H1 (cell line): ENCODE measurements at regions not wholly inside any gene's neighbourhood (a gene's known extent, or its start where the extent isn't known, plus 50 kb on each side); places are given as distances from the start of the nearest gene placed in this dataset.

Experiments used
- CTCF ChIA-PET: fragments of 300-600 bp; sonication (Branson Sonifier 250); formaldehyde crosslinking; loops from one replicate; lab custom pipeline; 2021; ENCODE audit not compliant: partially characterized antibody; lab: Charles Lee
- POLR2A ChIA-PET: fragments of 300-600 bp; sonication (Branson Sonifier 250); formaldehyde crosslinking; loops from one replicate; lab custom pipeline; 2021; ENCODE audit warnings: inconsistent platforms; ENCODE audit not compliant: partially characterized antibody; lab: Charles Lee
- DNase-seq, 2 experiments: peaks; one replicate each; pipeline versions ENCODE4 v3.0.0 to v3.0.0-alpha.2; 2010 to 2022; ENCODE audit warnings: low spot score in 2 of 2, low read depth in 1 of 2, mixed read lengths in 1 of 2
- FAIRE-seq: peaks from 2 replicates; lab custom pipeline; 2011; peaks lifted over from hg19 to GRCh38; lab: Jason Lieb, UNC
- H2AFZ ChIP-seq: 2 replicates; pipeline ENCODE4 v1.8.1; 2012; ENCODE audit warnings: low read length, inconsistent platforms
- H2AK5ac ChIP-seq: 2 replicates; pipeline ENCODE4 v1.6.1; 2013; ENCODE audit warnings: low read depth, low read length
- H2BK120ac ChIP-seq: replicated peaks from 2 replicates; pipeline ENCODE3; 2013; ENCODE audit warnings: low read depth, low read length, inconsistent platforms
- H2BK12ac ChIP-seq: 2 replicates; pipeline ENCODE4 v1.6.1; 2013; ENCODE audit warnings: low read depth, low read length
- H2BK15ac ChIP-seq: 2 replicates; pipeline ENCODE4 v1.6.1; 2013; ENCODE audit warnings: low read length
- H2BK20ac ChIP-seq: 2 replicates; pipeline ENCODE4 v1.6.1; 2013; ENCODE audit warnings: low read length
- H2BK5ac ChIP-seq: 2 replicates; pipeline ENCODE4 v1.6.1; 2013; ENCODE audit warnings: low read depth, low read length
- H3K14ac ChIP-seq: 2 replicates; pipeline ENCODE4 v1.6.1; 2013; ENCODE audit warnings: inconsistent platforms; ENCODE audit not compliant: insufficient read length
- H3K18ac ChIP-seq: 2 replicates; pipeline ENCODE4 v1.6.1; 2013; ENCODE audit warnings: low read length; ENCODE audit errors: extremely low read depth
- H3K23ac ChIP-seq: 2 replicates; pipeline ENCODE4 v1.6.1; 2013; ENCODE audit warnings: inconsistent platforms; ENCODE audit not compliant: insufficient read length
- H3K23me2 ChIP-seq: 2 replicates; pipeline ENCODE4 v1.6.1; 2013; ENCODE audit warnings: low read depth, low read length
- H3K27ac ChIP-seq: 2 replicates; pipeline ENCODE4 v1.6.1; 2011; ENCODE audit warnings: low read depth, low read length, inconsistent platforms
- H3K27me3 ChIP-seq, 4 experiments: replicated peaks in 1 of 4; 1 replicate in 1 of 4; 2 replicates in 3 of 4; pipeline versions ENCODE4 v1.6.1 to v1.8.1; 2011 to 2013; ENCODE audit warnings: low read length in 3 of 4, mild to moderate bottlenecking in 3 of 4, inconsistent platforms in 2 of 4, mixed read lengths in 2 of 4, moderate library complexity in 1 of 4; ENCODE audit not compliant: control insufficient read depth in 3 of 4, insufficient read depth in 3 of 4; ENCODE audit errors: extremely low read depth in 1 of 4
- H3K36me3 ChIP-seq, 4 experiments: 2 replicates each; pipeline versions ENCODE4 v1.6.1 to v1.8.1; 2011 to 2013; ENCODE audit warnings: mild to moderate bottlenecking in 4 of 4, low read length in 3 of 4, moderate library complexity in 2 of 4, control low read depth in 1 of 4, inconsistent platforms in 1 of 4; ENCODE audit not compliant: insufficient read depth in 4 of 4, control insufficient read depth in 2 of 4
- H3K4ac ChIP-seq: replicated peaks from 2 replicates; pipeline ENCODE3; 2013; ENCODE audit warnings: low read length, low read depth, mixed read lengths, inconsistent platforms; ENCODE audit not compliant: insufficient read length
- H3K4me1 ChIP-seq, 4 experiments: replicated peaks in 1 of 4; 1 replicate in 1 of 4; 2 replicates in 3 of 4; pipeline versions ENCODE4 v1.6.1 to v1.8.1; 2011 to 2013; ENCODE audit warnings: low read length in 3 of 4, inconsistent platforms in 2 of 4, mixed read lengths in 1 of 4; ENCODE audit not compliant: insufficient read depth in 4 of 4, control insufficient read depth in 3 of 4
- H3K4me2 ChIP-seq, 2 experiments: 2 replicates each; pipeline versions ENCODE4 v1.6.1 to v1.8.1; 2011 to 2013; ENCODE audit warnings: low read depth in 2 of 2, low read length in 2 of 2, control low read depth in 1 of 2, inconsistent platforms in 1 of 2, mild to moderate bottlenecking in 1 of 2; ENCODE audit not compliant: insufficient read depth in 1 of 2
- H3K4me3 ChIP-seq, 4 experiments: fragments of 200-600, 300-600 bp in 1 of 4; sonication (generic), shearing (Covaris generic), sonication (Bioruptor Twin) in 1 of 4; 2 replicates each; pipeline versions ENCODE4 v1.5.1 to v1.8.1; 2011 to 2016; ENCODE audit warnings: low read length in 4 of 4, low read depth in 3 of 4, control low read depth in 2 of 4, inconsistent platforms in 2 of 4, mild to moderate bottlenecking in 2 of 4, mixed read lengths in 1 of 4, moderate library complexity in 1 of 4; ENCODE audit not compliant: insufficient read depth in 2 of 4; ENCODE audit errors: extremely low read depth in 1 of 4
- H3K56ac ChIP-seq: replicated peaks from 2 replicates; pipeline ENCODE3; 2013; ENCODE audit warnings: low read depth, mild to moderate bottlenecking, mixed read lengths, low read length, inconsistent platforms; ENCODE audit not compliant: insufficient read length
- H3K79me1 ChIP-seq: 2 replicates; pipeline ENCODE4 v1.6.1; 2013; ENCODE audit warnings: low read depth, low read length, control low read depth
- H3K79me2 ChIP-seq, 2 experiments: 2 replicates each; pipeline versions ENCODE4 v1.6.1 to v1.8.1; 2012 to 2013; ENCODE audit warnings: low read length in 2 of 2, mild to moderate bottlenecking in 2 of 2, inconsistent platforms in 1 of 2; ENCODE audit not compliant: insufficient read depth in 2 of 2, control insufficient read depth in 1 of 2
- H3K9ac ChIP-seq, 4 experiments: replicated peaks in 1 of 4; 1 replicate in 1 of 4; 2 replicates in 3 of 4; pipeline versions ENCODE4 v1.6.1 to v1.8.1; 2011 to 2013; ENCODE audit warnings: low read depth in 3 of 4, low read length in 3 of 4, control low read depth in 2 of 4, mild to moderate bottlenecking in 2 of 4, moderate library complexity in 2 of 4, inconsistent platforms in 1 of 4; ENCODE audit errors: extremely low read depth in 1 of 4
- H3K9me3 ChIP-seq, 2 experiments: 2 replicates each; pipeline versions ENCODE4 v1.6.1 to v1.8.1; 2012 to 2013; ENCODE audit warnings: mild to moderate bottlenecking in 2 of 2, moderate library complexity in 2 of 2, control low read depth in 1 of 2, inconsistent platforms in 1 of 2, low read depth in 1 of 2, low read length in 1 of 2, mixed read lengths in 1 of 2; ENCODE audit not compliant: insufficient read depth in 2 of 2
- H4K20me1 ChIP-seq, 2 experiments: replicated peaks in 1 of 2; 2 replicates each; pipeline versions ENCODE3 to v1.8.1; 2011 to 2013; ENCODE audit warnings: inconsistent platforms in 2 of 2, low read length in 2 of 2, mild to moderate bottlenecking in 1 of 2; ENCODE audit not compliant: insufficient read depth in 2 of 2, control insufficient read depth in 1 of 2
- H4K5ac ChIP-seq: 2 replicates; pipeline ENCODE4 v1.6.1; 2013; ENCODE audit warnings: low read length, low read depth, mixed read lengths, inconsistent platforms; ENCODE audit not compliant: insufficient read length
- H4K8ac ChIP-seq: 2 replicates; pipeline ENCODE4 v1.8.0; 2013; ENCODE audit warnings: mild to moderate bottlenecking, moderate library complexity, low read length, inconsistent platforms; ENCODE audit not compliant: insufficient read depth; ENCODE audit errors: extremely low read depth
- H4K91ac ChIP-seq: replicated peaks from 2 replicates; pipeline ENCODE3; 2013; ENCODE audit warnings: low read length, mixed read lengths, inconsistent platforms; ENCODE audit not compliant: insufficient read length
- ASH2L ChIP-seq: fragments of 200-600, 300-600 bp; sonication (generic); IDR thresholded peaks from one replicate; pipeline ENCODE4 v1.7.1; 2017; ENCODE audit warnings: low read length
- BACH1 ChIP-seq: IDR thresholded peaks from 2 replicates; pipeline ENCODE4 v1.6.1; 2012; ENCODE audit warnings: low read length, improper control_type of control experiment
- POLR2AphosphoS5 ChIP-seq: IDR thresholded peaks from 2 replicates; pipeline ENCODE4 v1.6.1; 2011; ENCODE audit warnings: low read depth, low read length
- WGBS, 2 experiments: shearing (Covaris generic) in 1 of 2; methylation state at CpG; one replicate each; pipeline versions ENCODE4 v1.1.6 to v1.1.7; 2013 to 2015; ENCODE audit warnings: low lambda C conversion rate in 2 of 2, mixed read lengths in 2 of 2, inconsistent platforms in 1 of 2, low coverage in 1 of 2, missing lambda C conversion rate in 1 of 2; ENCODE audit not compliant: insufficient replicate concordance in 2 of 2, insufficient coverage in 1 of 2, insufficient read length in 1 of 2; ENCODE audit errors: extremely low coverage in 1 of 2, missing lambda C conversion rate in 1 of 2; 5-methylcytosine and 5-hydroxymethylcytosine counted together

GRCh38 chr5:68452286-68452685, 236.7 kb downstream of the PIK3R1 start:
- Histone ChIP-seq H3K23me2 (no peaks in the 10 kb centered on the region), H4K91ac (no peak overlapping the region), H3K9ac (no peak overlapping the region), H3K4me1 (no peaks in the 10 kb centered on the region), H2BK5ac (no peak overlapping the region), H2BK20ac (no peak overlapping the region), H3K9me3 (no peaks in the 10 kb centered on the region; a peak in 2 of 4 replicates), H4K8ac (no peak overlapping the region), H4K20me1 (no peaks in the 10 kb centered on the region), H3K14ac (no peak overlapping the region), H3K79me2 (no peaks in the 10 kb centered on the region), H2BK12ac (no peak overlapping the region), H4K5ac (no peak overlapping the region), H3K4ac (no peak overlapping the region), H3K27ac (no peak overlapping the region), H3K56ac (no peak overlapping the region), H2AFZ (no peak overlapping the region), H2AK5ac (no peak overlapping the region), H3K4me2 (no peak overlapping the region), H3K4me3 (no peak overlapping the region), H3K36me3 (no peaks in the 10 kb centered on the region), H3K18ac (no peak overlapping the region), H3K79me1 (no peaks in the 10 kb centered on the region), H2BK15ac (no peak overlapping the region), H3K27me3 (no peaks in the 10 kb centered on the region), H3K23ac (no peak overlapping the region), H2BK120ac (no peak overlapping the region)
- no peak for FAIRE-seq
- TF ChIP-seq ASH2L (no peak), POLR2AphosphoS5 (no peak), BACH1 (no peak)
- CTCF ChIA-PET = no interaction called here
- 95% methylated on average over 3 of the region's 3 CpGs; no CpG with 5 or more reads in 1 of the 2 experiments for WGBS, 2 experiments
- DNase-seq = no peak
- POLR2A ChIA-PET = no interaction called here
